Erythroblast (primary cell): ENCODE measurements at regions not wholly inside any gene's neighbourhood (a gene's known extent, or its start where the extent isn't known, plus 50 kb on each side); places are given as distances from the start of the nearest gene placed in this dataset.
A peak's percentile ranks its signal among the peaks of the same experiment; 100 is the strongest.
"Not testable (repeated sequence)": the region's sequence is repeated elsewhere in the genome, so short reads cannot be mapped to it uniquely, and the experiment has no call there.

Experiments used
- DNase-seq, 2 experiments: peaks; one replicate each; lab custom pipeline; 2025; lab: John Stamatoyannopoulos, UW
- GATA1 ChIP-seq: IDR thresholded peaks from 2 replicates; pipeline ENCODE4 v1.6.1; 2011; ENCODE audit warnings: low read depth, mild to moderate bottlenecking, control low read depth, low read length, moderate library complexity
- POLR2A ChIP-seq: IDR thresholded peaks from 2 replicates; pipeline ENCODE4 v1.6.1; 2011; ENCODE audit warnings: mild to moderate bottlenecking, low read length

GRCh38 chr21:39012326-39013230, 170.7 kb downstream of the PSMG1 start:
- TF ChIP-seq GATA1 (no peak), POLR2A (no peak)
- DNase-seq, result peak in 1 of 2 experiments; percentile 6

- TF ChIP-seq GATA1 (no peak), POLR2A (no peak)
- no peak for DNase-seq
Observed at GRCh38 chr21:39011911-39012310, 171.3 kb downstream of the PSMG1 start.

GRCh38 chr21:39010629-39011404, 172.4 kb downstream of the PSMG1 start:
- TF ChIP-seq GATA1 (no peak), POLR2A (no peak)
- DNase-seq, result no peak

DNA sequence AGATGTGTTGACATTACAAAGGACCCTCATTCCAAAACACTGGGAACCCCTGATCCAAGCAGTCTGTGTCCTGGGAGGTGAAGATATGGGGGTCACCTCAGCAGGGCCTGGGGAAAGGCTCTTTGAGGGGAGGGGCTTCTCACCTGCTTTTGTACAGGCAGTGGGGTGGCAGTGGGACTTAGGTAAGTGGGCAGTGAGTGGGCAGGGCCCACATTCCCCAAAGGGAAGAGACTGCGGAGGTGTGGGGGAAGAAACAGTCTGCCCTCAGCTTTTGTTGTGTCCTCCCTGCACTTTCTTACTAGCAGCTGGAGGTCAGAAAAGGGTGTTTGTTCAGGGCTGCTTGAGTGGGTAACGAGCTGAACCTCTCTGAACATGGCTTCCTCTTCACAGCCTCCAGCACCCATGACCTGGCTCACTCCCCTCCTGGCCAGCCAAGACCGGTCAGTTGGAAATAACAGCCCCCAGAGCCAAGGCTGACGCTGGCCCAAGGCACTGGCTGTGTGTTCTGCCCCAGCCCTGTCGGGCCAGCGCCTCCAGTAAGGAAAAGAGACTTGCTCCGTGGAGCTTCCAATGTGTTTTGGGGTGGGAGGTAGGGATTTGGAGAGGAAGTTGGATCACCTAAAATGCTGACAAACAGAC, 173.5 kb downstream of the PSMG1 start:
- TF ChIP-seq POLR2A, result no peak
- no peak for TF ChIP-seq GATA1
- DNase-seq, result no peak

- no peak for DNase-seq
- TF ChIP-seq GATA1 (no peak), POLR2A (no peak)
Observed at GRCh38 chr21:39007985-39008384, 175.3 kb downstream of the PSMG1 start.

- DNase-seq, result no peak
- no peak for TF ChIP-seq GATA1
- no peak for TF ChIP-seq POLR2A
Observed at GRCh38 chr21:39007532-39007931, 175.7 kb downstream of the PSMG1 start.

DNA sequence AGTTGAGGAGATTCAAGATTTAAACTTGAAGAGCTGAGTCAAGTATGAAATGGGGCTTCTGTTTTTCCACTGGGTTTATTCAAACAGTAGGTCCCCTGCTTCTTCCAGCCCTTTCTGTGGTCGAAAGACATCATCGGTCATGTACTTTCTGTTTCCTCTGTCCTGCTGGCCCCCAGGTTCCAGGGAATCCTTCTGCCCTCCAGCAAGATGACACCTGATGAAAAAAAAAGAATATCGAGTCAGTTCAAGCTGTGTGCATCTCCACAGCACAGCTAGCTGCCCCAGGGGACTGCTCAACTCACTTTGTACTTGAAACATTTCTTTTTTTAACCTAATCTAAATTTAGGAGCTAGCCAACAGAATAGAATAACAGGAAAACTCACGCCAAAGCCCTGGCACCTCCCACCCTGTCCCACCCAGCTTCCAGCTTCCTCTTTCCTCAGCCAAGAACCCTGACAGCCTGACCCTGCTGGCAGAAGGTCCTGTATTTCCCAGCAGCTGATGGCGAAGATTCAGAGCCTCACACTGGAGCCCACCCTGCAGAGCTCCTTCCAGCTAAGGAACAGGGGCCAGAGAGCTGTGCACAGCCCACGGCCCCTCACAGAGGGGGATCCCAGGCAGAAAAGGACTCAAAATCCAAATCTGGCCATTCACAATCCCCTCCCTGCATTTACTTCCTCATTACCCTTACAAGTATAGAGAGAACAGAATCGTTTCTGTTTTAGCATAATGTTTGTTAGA, 176.5 kb downstream of the PSMG1 start:
- TF ChIP-seq POLR2A (no peak), GATA1 (no peak)
- no peak for DNase-seq

- no peak for DNase-seq
Observed at GRCh38 chr21:39005502-39005787, 177.8 kb downstream of the PSMG1 start.

DNA sequence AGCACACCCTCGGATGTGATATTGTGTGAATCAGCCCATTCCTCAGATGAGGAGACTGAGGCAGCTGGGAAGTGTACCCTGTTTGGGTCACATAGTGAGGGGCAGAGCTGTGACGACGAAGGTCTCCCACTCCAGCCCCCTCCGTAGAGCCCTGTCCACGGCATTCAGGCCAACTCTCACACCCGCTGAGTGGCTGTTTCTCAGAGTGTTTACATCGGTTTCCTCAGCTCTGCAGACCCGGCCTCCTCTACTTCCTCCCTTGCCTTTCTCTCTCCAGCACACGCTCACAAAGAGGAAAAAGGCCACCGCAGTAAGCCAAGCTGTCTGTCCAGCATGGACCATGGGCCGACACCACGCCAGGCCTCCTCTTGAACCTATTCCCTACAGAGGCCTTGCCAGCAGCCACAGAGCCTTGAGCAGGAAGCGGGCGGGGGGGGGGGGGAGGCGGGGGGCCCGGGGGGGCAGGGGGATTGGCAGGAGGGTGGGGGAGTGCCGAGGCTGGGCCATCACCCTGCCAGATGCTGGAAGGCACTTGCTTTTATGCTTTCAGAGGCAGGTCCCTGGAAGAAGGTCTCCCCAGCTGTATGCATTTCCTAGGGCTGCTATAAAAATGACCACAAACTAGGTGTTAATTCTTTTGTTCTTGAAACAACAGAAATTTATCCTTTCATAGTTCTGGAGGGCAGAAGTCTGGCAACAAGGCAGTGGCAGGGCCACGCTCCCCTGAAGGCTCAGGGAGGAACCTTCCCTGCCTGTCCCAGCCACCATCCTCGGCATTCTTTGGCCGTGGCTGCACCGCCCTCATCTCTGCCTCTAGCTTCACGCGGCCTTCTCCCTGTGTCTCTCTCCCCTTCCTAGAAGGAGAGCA, 178.4 kb downstream of the PSMG1 start:
- TF ChIP-seq GATA1 (no peak), POLR2A (peak; percentile 42)
- peak; percentile 8 to 11 for DNase-seq

More at GRCh38 chr21:39005502-39005787, 177.8 kb downstream of the PSMG1 start:
- TF ChIP-seq GATA1, result no peak
- TF ChIP-seq POLR2A, result no peak

DNA sequence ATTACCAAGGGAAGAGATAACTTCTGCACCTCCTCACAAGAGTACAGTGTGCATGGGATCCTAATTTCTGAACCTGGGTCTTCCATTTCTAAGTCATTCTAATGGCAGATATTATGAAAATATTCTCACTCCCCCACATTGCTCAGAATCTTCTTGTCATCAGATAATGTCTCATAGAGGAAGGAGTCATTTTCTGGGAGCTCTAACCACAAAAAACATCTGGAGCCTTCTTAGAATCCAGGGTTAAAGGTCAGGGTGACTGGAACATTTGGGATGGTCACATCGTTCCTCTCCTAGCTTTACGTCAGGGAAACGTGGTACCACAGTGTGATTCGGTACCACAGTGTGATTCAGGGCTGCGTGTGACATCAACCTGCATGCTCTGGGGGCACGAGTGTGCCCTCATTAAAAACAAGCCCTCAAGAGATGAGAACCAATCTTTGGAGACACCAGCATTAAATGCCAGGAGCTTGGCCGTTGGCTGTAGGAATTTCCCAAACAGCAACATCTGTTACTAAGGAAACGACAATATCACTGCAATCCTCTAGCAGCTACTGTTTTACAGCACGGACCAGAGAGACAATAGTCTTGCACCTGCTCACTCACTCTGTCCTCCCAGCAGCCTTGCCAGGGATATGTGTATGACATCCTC, 179.1 kb downstream of the PSMG1 start:
- TF ChIP-seq POLR2A (no peak), GATA1 (no peak)
- DNase-seq, result no peak

DNA sequence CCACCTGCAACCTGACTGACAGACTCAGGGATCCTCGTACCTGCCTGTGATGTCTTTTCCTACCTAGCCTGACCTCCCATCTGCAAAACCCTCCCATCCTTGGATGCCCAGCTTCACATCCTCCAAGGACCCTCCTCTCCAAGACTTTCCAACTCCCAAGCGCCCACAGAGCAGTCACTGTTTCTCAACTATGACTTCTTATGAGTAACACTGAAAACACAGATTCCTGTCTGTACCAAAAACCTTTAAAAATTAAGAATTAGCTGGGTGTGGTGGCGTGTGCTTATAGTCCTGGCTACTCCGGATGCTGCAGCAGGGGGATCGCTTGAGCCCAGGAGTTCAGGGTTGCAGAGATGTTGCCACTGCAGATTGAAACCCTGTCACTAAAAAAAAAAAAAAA, 181.9 kb downstream of the PSMG1 start:
- TF ChIP-seq GATA1, result no peak
- TF ChIP-seq POLR2A, result no peak
- DNase-seq, result no peak

DNA sequence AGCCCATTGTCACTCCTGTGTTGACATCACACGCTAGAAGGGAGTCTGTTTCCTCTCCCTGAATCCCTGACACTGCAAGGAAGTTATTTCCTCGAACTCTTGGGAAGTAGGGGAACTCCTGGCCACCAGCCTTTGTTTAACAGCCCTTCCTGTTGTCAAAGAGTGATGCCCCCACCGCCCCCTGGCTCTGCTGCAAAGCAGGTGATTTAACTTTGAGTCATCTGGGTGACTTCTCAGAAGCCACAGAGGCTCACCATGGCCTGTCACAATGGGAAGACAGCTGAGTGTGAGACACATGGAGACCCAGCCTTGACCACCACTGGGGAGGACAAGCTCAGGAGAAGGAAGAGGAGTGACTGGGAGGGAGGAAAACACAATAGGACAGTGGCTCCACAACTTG, 182.8 kb downstream of the PSMG1 start:
- TF ChIP-seq GATA1 (no peak), POLR2A (no peak)
- DNase-seq, result no peak

GRCh38 chr21:38999161-38999560, 184.1 kb downstream of the PSMG1 start:
- DNase-seq, result no peak
- TF ChIP-seq GATA1 (no peak), POLR2A (no peak)

DNA sequence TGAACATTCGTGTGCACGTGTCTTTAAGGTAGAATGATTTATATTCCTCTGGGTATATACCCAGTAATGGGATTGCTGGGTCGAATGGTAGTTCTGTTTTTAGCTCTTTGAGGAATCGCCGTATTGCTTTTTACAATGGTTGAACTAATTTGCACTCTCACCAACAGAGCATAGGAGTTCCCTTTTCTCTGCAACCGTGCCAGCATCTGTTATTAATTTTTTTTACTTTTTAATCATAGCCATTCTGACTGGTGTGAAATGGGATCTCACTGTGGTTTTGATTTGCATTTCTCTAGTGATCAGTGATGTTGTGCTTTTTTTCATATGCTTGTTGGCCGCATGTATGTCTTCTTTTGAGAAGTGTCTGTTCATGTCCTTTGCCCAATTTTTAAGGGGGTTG, 185.0 kb downstream of the PSMG1 start:
- not testable (repeated sequence) for DNase-seq

DNA sequence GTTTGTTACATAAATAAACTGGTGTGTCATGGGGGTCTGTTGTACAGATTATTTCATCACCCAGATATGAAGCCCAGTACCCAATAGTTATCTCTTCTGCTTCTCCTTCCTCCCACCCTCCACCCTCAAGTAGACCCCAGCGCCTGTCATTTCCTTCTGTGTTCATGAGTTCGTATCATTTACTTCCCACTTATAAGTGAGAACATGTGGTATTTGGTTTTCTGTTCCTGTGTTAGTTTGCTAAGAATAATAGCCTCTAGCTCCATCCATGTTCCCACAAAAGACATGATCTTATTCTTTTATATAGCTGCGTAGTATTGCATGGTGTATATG, 185.4 kb downstream of the PSMG1 start:
- DNase-seq, result not testable (repeated sequence)
